ENCODE measurements at regions not wholly inside any gene's neighbourhood (a gene's known extent, or its start where the extent isn't known, plus 50 kb on each side); places are given as distances from the start of the nearest gene placed in this dataset.

GRCh38 chr7:86006909-86007308 is 636.8 kb upstream of the GRM3 start:
- H3K4me3 ChIP-seq (ENCODE audit: low read depth, low read length): no peak overlapping the region
- TF ChIP-seq, protein P1, sequence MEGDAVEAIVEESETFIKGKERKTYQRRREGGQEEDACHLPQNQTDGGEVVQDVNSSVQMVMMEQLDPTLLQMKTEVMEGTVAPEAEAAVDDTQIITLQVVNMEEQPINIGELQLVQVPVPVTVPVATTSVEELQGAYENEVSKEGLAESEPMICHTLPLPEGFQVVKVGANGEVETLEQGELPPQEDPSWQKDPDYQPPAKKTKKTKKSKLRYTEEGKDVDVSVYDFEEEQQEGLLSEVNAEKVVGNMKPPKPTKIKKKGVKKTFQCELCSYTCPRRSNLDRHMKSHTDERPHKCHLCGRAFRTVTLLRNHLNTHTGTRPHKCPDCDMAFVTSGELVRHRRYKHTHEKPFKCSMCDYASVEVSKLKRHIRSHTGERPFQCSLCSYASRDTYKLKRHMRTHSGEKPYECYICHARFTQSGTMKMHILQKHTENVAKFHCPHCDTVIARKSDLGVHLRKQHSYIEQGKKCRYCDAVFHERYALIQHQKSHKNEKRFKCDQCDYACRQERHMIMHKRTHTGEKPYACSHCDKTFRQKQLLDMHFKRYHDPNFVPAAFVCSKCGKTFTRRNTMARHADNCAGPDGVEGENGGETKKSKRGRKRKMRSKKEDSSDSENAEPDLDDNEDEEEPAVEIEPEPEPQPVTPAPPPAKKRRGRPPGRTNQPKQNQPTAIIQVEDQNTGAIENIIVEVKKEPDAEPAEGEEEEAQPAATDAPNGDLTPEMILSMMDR (IDR thresholded peaks at IDR 0.05; ENCODE audit: borderline replicate concordance, insufficient read depth, low read depth, low read length): no peak

DNA sequence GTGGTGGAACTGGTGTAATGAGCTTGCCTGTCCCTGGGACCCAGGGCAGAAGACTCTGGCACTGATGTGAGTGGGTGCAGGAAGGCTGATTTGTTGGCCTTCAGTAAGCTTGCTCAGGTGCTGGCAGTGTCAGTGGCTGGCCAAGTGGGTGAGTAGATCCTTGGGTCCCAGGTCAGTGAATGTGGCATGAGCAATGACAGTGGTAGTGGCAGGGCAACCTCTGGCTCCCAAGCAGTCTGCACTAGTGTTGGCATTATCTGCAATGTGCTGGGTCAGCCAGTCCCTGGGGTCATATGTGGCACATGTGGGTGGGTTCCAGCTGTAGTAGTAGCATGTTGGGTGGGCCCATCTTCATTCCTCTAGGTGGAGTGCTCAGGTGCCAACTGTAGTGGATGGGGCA is 640.9 kb upstream of the GRM3 start:
- TF ChIP-seq, protein P1 (IDR thresholded peaks at IDR 0.05; ENCODE audit: borderline replicate concordance, insufficient read depth, low read depth, low read length): no peak

DNA sequence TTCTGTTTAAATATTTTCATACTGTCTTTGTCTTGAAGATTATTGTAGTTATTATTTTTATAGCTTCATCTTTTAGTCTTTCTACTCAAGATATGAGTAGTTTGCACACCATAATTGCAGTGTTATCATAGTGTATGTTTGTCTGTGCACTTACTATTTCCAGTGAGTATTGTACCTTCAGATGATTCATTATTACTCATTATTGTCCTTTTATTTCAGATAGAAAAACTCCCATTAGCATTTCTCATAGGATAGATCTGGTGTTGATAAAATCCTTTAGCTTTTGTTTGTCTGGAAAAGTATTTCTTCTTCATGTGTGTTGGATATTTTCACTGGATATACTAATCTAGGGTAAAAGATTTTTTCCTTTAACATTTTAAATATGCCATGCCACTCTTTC is 646.2 kb upstream of the GRM3 start:
- H3K4me3 ChIP-seq (ENCODE audit: low read depth, low read length): no peak overlapping the region
- TF ChIP-seq, protein P1 (IDR thresholded peaks at IDR 0.05; ENCODE audit: borderline replicate concordance, insufficient read depth, low read depth, low read length): no peak

More for the DNA sequence above, 640.9 kb upstream of the GRM3 start:
- no peak overlapping the region for H3K4me3 ChIP-seq (ENCODE audit: low read depth, low read length)

- H3K4me3 ChIP-seq (ENCODE audit: low read depth, low read length): no peak overlapping the region
Measured at GRCh38 chr7:85995101-85995500, 648.6 kb upstream of the GRM3 start.

DNA sequence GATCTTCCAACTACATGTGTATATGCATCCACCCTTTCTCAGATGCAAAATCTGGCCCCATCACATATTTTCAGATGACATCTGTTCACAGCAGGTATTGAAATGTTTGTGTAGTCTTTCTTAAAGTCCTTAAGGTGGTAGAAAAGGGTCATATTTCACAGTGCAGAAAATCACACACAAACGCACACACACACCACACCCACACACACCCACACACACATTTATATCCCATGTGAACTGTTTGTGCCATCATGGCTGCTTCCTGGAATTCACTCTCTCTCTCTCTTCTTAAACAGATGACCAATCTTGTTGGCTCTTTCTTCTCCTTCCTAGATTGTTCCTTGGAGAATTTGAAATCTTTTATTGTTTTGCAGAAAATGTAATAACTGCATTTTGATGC is 663.0 kb upstream of the GRM3 start:
- H3K4me3 ChIP-seq (ENCODE audit: low read depth, low read length): no peak overlapping the region
- TF ChIP-seq, protein P1 (IDR thresholded peaks at IDR 0.05; ENCODE audit: borderline replicate concordance, insufficient read depth, low read depth, low read length): no peak

More at GRCh38 chr7:85995101-85995500, 648.6 kb upstream of the GRM3 start:
- TF ChIP-seq, protein P1 (IDR thresholded peaks at IDR 0.05; ENCODE audit: borderline replicate concordance, insufficient read depth, low read depth, low read length): no peak

DNA sequence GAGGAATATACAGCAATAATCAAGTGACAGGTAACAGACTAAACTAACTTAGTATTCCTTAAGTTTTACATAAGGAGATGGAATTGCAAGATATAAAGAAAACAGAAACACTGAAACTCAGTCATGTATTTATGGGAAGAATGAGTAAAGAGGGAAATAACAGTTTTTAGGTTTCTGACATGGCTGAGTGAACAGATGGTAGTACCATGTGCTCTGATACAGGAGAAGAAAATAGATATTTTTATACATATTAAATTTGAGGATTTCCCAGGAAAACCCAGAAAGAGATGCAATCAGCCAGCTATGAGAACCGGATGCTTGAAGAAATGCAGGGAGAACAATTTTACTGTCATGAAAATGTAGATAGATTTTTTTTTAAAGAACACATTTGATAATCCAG is 669.5 kb upstream of the GRM3 start:
- H3K4me3 ChIP-seq (ENCODE audit: low read depth, low read length): no peak overlapping the region
- TF ChIP-seq, protein P1 (IDR thresholded peaks at IDR 0.05; ENCODE audit: borderline replicate concordance, insufficient read depth, low read depth, low read length): no peak

- no peak overlapping the region for H3K4me3 ChIP-seq (ENCODE audit: low read depth, low read length)
- TF ChIP-seq, protein P1 (IDR thresholded peaks at IDR 0.05; ENCODE audit: borderline replicate concordance, insufficient read depth, low read depth, low read length): no peak
Measured at GRCh38 chr7:85972504-85973141, 671.1 kb upstream of the GRM3 start.

Data from GM12875 (cell line).